Ectodermal cell (in vitro differentiated cells): ENCODE measurements at regions not wholly inside any gene's neighbourhood (a gene's known extent, or its start where the extent isn't known, plus 50 kb on each side); places are given as distances from the start of the nearest gene placed in this dataset.

ENCODE experiments used
- H3K27ac ChIP-seq: 2 replicates; pipeline ENCODE4 v1.7.0; 2013; ENCODE audit warnings: mild to moderate bottlenecking, low read depth, low read length; ENCODE audit not compliant: insufficient read depth, poor library complexity, severe bottlenecking
- H3K27me3 ChIP-seq: 2 replicates; pipeline ENCODE4 v1.7.0; 2013; ENCODE audit warnings: mild to moderate bottlenecking, low read length; ENCODE audit not compliant: insufficient read depth, control insufficient read depth, poor library complexity, severe bottlenecking
- H3K36me3 ChIP-seq: one replicate; pipeline ENCODE4 v1.7.0; 2013; ENCODE audit warnings: low read length; ENCODE audit not compliant: control insufficient read depth, insufficient read depth
- H3K4me1 ChIP-seq: one replicate; pipeline ENCODE4 v1.7.0; 2013; ENCODE audit warnings: low read length; ENCODE audit not compliant: control insufficient read depth, insufficient read depth
- H3K4me3 ChIP-seq: 2 replicates; pipeline ENCODE4 v1.7.0; 2013; ENCODE audit warnings: low read depth, low read length, control low read depth; ENCODE audit not compliant: insufficient read depth
- H3K9me3 ChIP-seq: 2 replicates; pipeline ENCODE4 v1.7.0; 2013; ENCODE audit warnings: mild to moderate bottlenecking, low read length, moderate library complexity; ENCODE audit not compliant: control insufficient read depth
- WGBS, 2 experiments: methylation state at CpG; one replicate each; pipeline ENCODE4 v1.1.7; 2013; ENCODE audit warnings: missing lambda C conversion rate in 2 of 2; 5-methylcytosine and 5-hydroxymethylcytosine counted together

GRCh38 chr4:160872491-160872890 lies 1291.3 kb downstream of the FSTL5 start:
- no peaks in the 10 kb centered on the region for H3K9me3 ChIP-seq
- H3K27ac ChIP-seq: no peak overlapping the region
- H3K4me1 ChIP-seq: no peaks in the 10 kb centered on the region
- no peaks in the 10 kb centered on the region for H3K36me3 ChIP-seq
- H3K4me3 ChIP-seq: no peak overlapping the region
- no peaks in the 10 kb centered on the region for H3K27me3 ChIP-seq

- H3K27me3 ChIP-seq: no peaks in the 10 kb centered on the region
- H3K9me3 ChIP-seq: no peaks in the 10 kb centered on the region
- H3K27ac ChIP-seq: no peak overlapping the region
- no peaks in the 10 kb centered on the region for H3K4me1 ChIP-seq
- no peaks in the 10 kb centered on the region for H3K36me3 ChIP-seq
- WGBS, 2 experiments: 87 to 92% methylated on average over 9 of the region's 9 CpGs
- H3K4me3 ChIP-seq: no peak overlapping the region
Observed at GRCh38 chr4:160877087-160877790, 1286.6 kb downstream of the FSTL5 start.

- H3K36me3 ChIP-seq: no peaks in the 10 kb centered on the region
- H3K4me3 ChIP-seq: no peak overlapping the region
- H3K9me3 ChIP-seq: no peaks in the 10 kb centered on the region
- WGBS, 2 experiments: 85 to 86% methylated on average over 5 of the region's 5 CpGs
- H3K27me3 ChIP-seq: no peaks in the 10 kb centered on the region
- no peak overlapping the region for H3K27ac ChIP-seq
- H3K4me1 ChIP-seq: no peaks in the 10 kb centered on the region
Observed at GRCh38 chr4:160880180-160880579, 1283.6 kb downstream of the FSTL5 start.

- H3K36me3 ChIP-seq: no peaks in the 10 kb centered on the region
- H3K9me3 ChIP-seq: no peaks in the 10 kb centered on the region
- 96 to 100% methylated on average over 1 of the region's 1 CpG for WGBS, 2 experiments
- no peak overlapping the region for H3K4me3 ChIP-seq
- H3K27ac ChIP-seq: no peak overlapping the region
- H3K27me3 ChIP-seq: no peaks in the 10 kb centered on the region
- no peaks in the 10 kb centered on the region for H3K4me1 ChIP-seq
Observed at GRCh38 chr4:160887668-160888067, 1276.1 kb downstream of the FSTL5 start.

GRCh38 chr4:160894128-160894527 lies 1269.7 kb downstream of the FSTL5 start:
- Histone ChIP-seq H3K36me3 (no peaks in the 10 kb centered on the region), H3K27me3 (no peaks in the 10 kb centered on the region), H3K4me1 (no peaks in the 10 kb centered on the region), H3K4me3 (no peak overlapping the region), H3K9me3 (no peaks in the 10 kb centered on the region), H3K27ac (no peak overlapping the region)
- 86 to 100% methylated on average over 1 of the region's 2 CpGs for WGBS, 2 experiments

- WGBS, 2 experiments: 83 to 92% methylated on average over 1 to 3 of the region's 3 CpGs
- Histone ChIP-seq H3K4me1 (no peaks in the 10 kb centered on the region), H3K36me3 (no peaks in the 10 kb centered on the region), H3K27me3 (no peaks in the 10 kb centered on the region), H3K9me3 (no peaks in the 10 kb centered on the region), H3K27ac (no peak overlapping the region), H3K4me3 (no peak overlapping the region)
Observed at GRCh38 chr4:160894809-160895208, 1269.0 kb downstream of the FSTL5 start.

GRCh38 chr4:160927311-160927710 lies 1236.5 kb downstream of the FSTL5 start:
- Histone ChIP-seq H3K4me1 (no peaks in the 10 kb centered on the region), H3K9me3 (no peaks in the 10 kb centered on the region), H3K27me3 (no peaks in the 10 kb centered on the region), H3K4me3 (no peak overlapping the region), H3K27ac (no peak overlapping the region), H3K36me3 (no peaks in the 10 kb centered on the region)
- no CpG with 5 or more reads among the region's 1 CpG for WGBS, 2 experiments

- H3K4me1 ChIP-seq: no peaks in the 10 kb centered on the region
- 80 to 84% methylated on average over 3 of the region's 3 CpGs for WGBS, 2 experiments
- H3K27ac ChIP-seq: no peak overlapping the region
Observed at GRCh38 chr4:160928482-160928881, 1235.3 kb downstream of the FSTL5 start.

GRCh38 chr4:160947653-160948052 lies 1216.1 kb downstream of the FSTL5 start:
- Histone ChIP-seq H3K27me3 (no peaks in the 10 kb centered on the region), H3K4me3 (no peak overlapping the region), H3K27ac (no peak overlapping the region), H3K36me3 (no peaks in the 10 kb centered on the region), H3K9me3 (peaks cover 2% of the 10 kb centered on the region), H3K4me1 (no peaks in the 10 kb centered on the region)
- WGBS, 2 experiments: 80 to 83% methylated on average over 3 of the region's 3 CpGs

More at GRCh38 chr4:160928482-160928881, 1235.3 kb downstream of the FSTL5 start:
- H3K27me3 ChIP-seq: no peaks in the 10 kb centered on the region
- no peaks in the 10 kb centered on the region for H3K36me3 ChIP-seq
- H3K9me3 ChIP-seq: no peaks in the 10 kb centered on the region
- H3K4me3 ChIP-seq: no peak overlapping the region

GRCh38 chr4:160956875-160957274 lies 1206.9 kb downstream of the FSTL5 start:
- no peak overlapping the region for H3K27ac ChIP-seq

GRCh38 chr4:160969925-160970324 lies 1193.9 kb downstream of the FSTL5 start:
- Histone ChIP-seq H3K9me3 (no peaks in the 10 kb centered on the region), H3K27me3 (no peaks in the 10 kb centered on the region), H3K4me1 (no peaks in the 10 kb centered on the region), H3K27ac (no peak overlapping the region), H3K36me3 (no peaks in the 10 kb centered on the region), H3K4me3 (no peak overlapping the region)
- WGBS, 2 experiments: 29 to 50% methylated on average over 1 of the region's 1 CpG

More at GRCh38 chr4:160956875-160957274, 1206.9 kb downstream of the FSTL5 start:
- Histone ChIP-seq H3K4me3 (no peak overlapping the region), H3K4me1 (no peaks in the 10 kb centered on the region), H3K9me3 (no peaks in the 10 kb centered on the region), H3K36me3 (no peaks in the 10 kb centered on the region), H3K27me3 (no peaks in the 10 kb centered on the region)
